ENCODE measurements at regions not wholly inside any gene's neighbourhood (a gene's known extent, or its start where the extent isn't known, plus 50 kb on each side); places are given as distances from the start of the nearest gene placed in this dataset.

GRCh38 chr14:54106661-54107377, 150.2 kb upstream of the BMP4 start:
- no peaks in the 10 kb centered on the region for H3K36me3 ChIP-seq (ENCODE audit: control insufficient read depth, low read length)
- H3K9me2 ChIP-seq (replicated peaks; ENCODE audit: control insufficient read depth, low read length) = no peaks in the 10 kb centered on the region
- H3K27ac ChIP-seq (ENCODE audit: low read depth, low read length) = no peak overlapping the region
- no peaks in the 10 kb centered on the region for H3F3A ChIP-seq (ENCODE audit: control insufficient read depth, insufficient read depth)
- TF ChIP-seq CTCF (IDR thresholded peaks at IDR 0.05; ENCODE audit: low read depth, low read length, poor library complexity, severe bottlenecking) = no peak
- no peak for TF ChIP-seq EZH2phosphoT487 (IDR thresholded peaks at IDR 0.05; ENCODE audit: borderline replicate concordance, low read length)
- no peak overlapping the region for H3K4me3 ChIP-seq (ENCODE audit: low read length)
- no peaks in the 10 kb centered on the region for H4K20me1 ChIP-seq (ENCODE audit: control insufficient read depth, insufficient read depth, low read depth, low read length)
- no peaks in the 10 kb centered on the region for H3K79me2 ChIP-seq (ENCODE audit: control insufficient read depth, low read length)
- no peaks in the 10 kb centered on the region for H3K27me3 ChIP-seq (ENCODE audit: control insufficient read depth, low read length)
- no peaks in the 10 kb centered on the region for H3K4me1 ChIP-seq (ENCODE audit: control insufficient read depth, low read length)
- H3K4me2 ChIP-seq (ENCODE audit: low read length) = no peak overlapping the region
- no peaks in the 10 kb centered on the region for H3K9me3 ChIP-seq (ENCODE audit: control insufficient read depth, insufficient read depth, low read length)

GRCh38 chr14:54108481-54109471, 152.2 kb upstream of the BMP4 start:
- H3K4me3 ChIP-seq (ENCODE audit: low read length) = no peak overlapping the region
- no peaks in the 10 kb centered on the region for H3K36me3 ChIP-seq (ENCODE audit: control insufficient read depth, low read length)
- H3K79me2 ChIP-seq (ENCODE audit: control insufficient read depth, low read length) = no peaks in the 10 kb centered on the region
- no peaks in the 10 kb centered on the region for H3K9me2 ChIP-seq (replicated peaks; ENCODE audit: control insufficient read depth, low read length)
- TF ChIP-seq EZH2phosphoT487 (IDR thresholded peaks at IDR 0.05; ENCODE audit: borderline replicate concordance, low read length) (no peak), CTCF (IDR thresholded peaks at IDR 0.05; ENCODE audit: low read depth, low read length, poor library complexity, severe bottlenecking) (no peak)
- H3K4me2 ChIP-seq (ENCODE audit: low read length) = no peak overlapping the region
- H3K9me3 ChIP-seq (ENCODE audit: control insufficient read depth, insufficient read depth, low read length) = no peaks in the 10 kb centered on the region
- no peak overlapping the region for H3K27ac ChIP-seq (ENCODE audit: low read depth, low read length)
- H4K20me1 ChIP-seq (ENCODE audit: control insufficient read depth, insufficient read depth, low read depth, low read length) = no peaks in the 10 kb centered on the region
- H3F3A ChIP-seq (ENCODE audit: control insufficient read depth, insufficient read depth) = no peaks in the 10 kb centered on the region
- H3K4me1 ChIP-seq (ENCODE audit: control insufficient read depth, low read length) = no peaks in the 10 kb centered on the region
- no peaks in the 10 kb centered on the region for H3K27me3 ChIP-seq (ENCODE audit: control insufficient read depth, low read length)

- Histone ChIP-seq H3K4me1 (ENCODE audit: control insufficient read depth, low read length) (no peaks in the 10 kb centered on the region), H4K20me1 (ENCODE audit: control insufficient read depth, insufficient read depth, low read depth, low read length) (no peaks in the 10 kb centered on the region), H3K36me3 (ENCODE audit: control insufficient read depth, low read length) (no peaks in the 10 kb centered on the region), H3K4me3 (ENCODE audit: low read length) (no peak overlapping the region), H3K4me2 (ENCODE audit: low read length) (no peak overlapping the region), H3K79me2 (ENCODE audit: control insufficient read depth, low read length) (no peaks in the 10 kb centered on the region), H3F3A (ENCODE audit: control insufficient read depth, insufficient read depth) (no peaks in the 10 kb centered on the region), H3K27me3 (ENCODE audit: control insufficient read depth, low read length) (no peaks in the 10 kb centered on the region), H3K27ac (ENCODE audit: low read depth, low read length) (no peak overlapping the region), H3K9me2 (replicated peaks; ENCODE audit: control insufficient read depth, low read length) (no peaks in the 10 kb centered on the region), H3K9me3 (ENCODE audit: control insufficient read depth, insufficient read depth, low read length) (no peaks in the 10 kb centered on the region)
- no peak for TF ChIP-seq CTCF (IDR thresholded peaks at IDR 0.05; ENCODE audit: low read depth, low read length, poor library complexity, severe bottlenecking)
- no peak for TF ChIP-seq EZH2phosphoT487 (IDR thresholded peaks at IDR 0.05; ENCODE audit: borderline replicate concordance, low read length)
Measured at GRCh38 chr14:54109521-54110120, 153.0 kb upstream of the BMP4 start.
